GM21447 (cell line): ENCODE measurements at regions not wholly inside any gene's neighbourhood (a gene's known extent, or its start where the extent isn't known, plus 50 kb on each side); places are given as distances from the start of the nearest gene placed in this dataset.

ENCODE experiments used
- ATAC-seq: cut with Tn5 transposase; IDR thresholded peaks from one replicate; pipeline ENCODE4 v1.9.1; 2021; ENCODE audit not compliant: unreplicated experiment

- no peak for ATAC-seq
Observed at GRCh38 chr15:98381446-98381845, 266.9 kb upstream of the IGF1R start.

GRCh38 chr15:98382139-98382538 lies 266.2 kb upstream of the IGF1R start:
- ATAC-seq: no peak

- ATAC-seq: no peak
Observed at GRCh38 chr15:98383571-98383970, 264.8 kb upstream of the IGF1R start.

GRCh38 chr15:98384328-98385029 lies 263.9 kb upstream of the IGF1R start:
- no peak for ATAC-seq

- no peak for ATAC-seq
Observed at GRCh38 chr15:98385752-98386381, 262.5 kb upstream of the IGF1R start.

GRCh38 chr15:98386561-98386960 lies 261.8 kb upstream of the IGF1R start:
- no peak for ATAC-seq

- ATAC-seq: no peak
Observed at GRCh38 chr15:98387866-98388265, 260.5 kb upstream of the IGF1R start.

GRCh38 chr15:98390946-98391530 lies 257.3 kb upstream of the IGF1R start:
- ATAC-seq: no peak

- no peak for ATAC-seq
Observed at GRCh38 chr15:98391568-98391967, 256.8 kb upstream of the IGF1R start.

- no peak for ATAC-seq
Observed at GRCh38 chr15:98393471-98393870, 254.9 kb upstream of the IGF1R start.

GRCh38 chr15:98394546-98394945 lies 253.8 kb upstream of the IGF1R start:
- no peak for ATAC-seq

- no peak for ATAC-seq
Observed at GRCh38 chr15:98395974-98396610, 252.2 kb upstream of the IGF1R start.

- no peak for ATAC-seq
Observed at GRCh38 chr15:98397419-98397818, 250.9 kb upstream of the IGF1R start.

- ATAC-seq: no peak
Observed at GRCh38 chr15:98398056-98398455, 250.3 kb upstream of the IGF1R start.

GRCh38 chr15:98398886-98399285 lies 249.5 kb upstream of the IGF1R start:
- ATAC-seq: no peak

- no peak for ATAC-seq
Observed at GRCh38 chr15:98400120-98400519, 248.2 kb upstream of the IGF1R start.

GRCh38 chr15:98401029-98401428 lies 247.3 kb upstream of the IGF1R start:
- no peak for ATAC-seq

GRCh38 chr15:98402486-98402885 lies 245.9 kb upstream of the IGF1R start:
- no peak for ATAC-seq

GRCh38 chr15:98403169-98403568 lies 245.2 kb upstream of the IGF1R start:
- ATAC-seq: no peak

- ATAC-seq: no peak
Observed at GRCh38 chr15:98403569-98403968, 244.8 kb upstream of the IGF1R start.

- ATAC-seq: no peak
Observed at GRCh38 chr15:98405013-98405412, 243.3 kb upstream of the IGF1R start.

- ATAC-seq: no peak
Observed at GRCh38 chr15:98408231-98408630, 240.1 kb upstream of the IGF1R start.
